ENCODE measurements at regions not wholly inside any gene's neighbourhood (a gene's known extent, or its start where the extent isn't known, plus 50 kb on each side); places are given as distances from the start of the nearest gene placed in this dataset.

DNA sequence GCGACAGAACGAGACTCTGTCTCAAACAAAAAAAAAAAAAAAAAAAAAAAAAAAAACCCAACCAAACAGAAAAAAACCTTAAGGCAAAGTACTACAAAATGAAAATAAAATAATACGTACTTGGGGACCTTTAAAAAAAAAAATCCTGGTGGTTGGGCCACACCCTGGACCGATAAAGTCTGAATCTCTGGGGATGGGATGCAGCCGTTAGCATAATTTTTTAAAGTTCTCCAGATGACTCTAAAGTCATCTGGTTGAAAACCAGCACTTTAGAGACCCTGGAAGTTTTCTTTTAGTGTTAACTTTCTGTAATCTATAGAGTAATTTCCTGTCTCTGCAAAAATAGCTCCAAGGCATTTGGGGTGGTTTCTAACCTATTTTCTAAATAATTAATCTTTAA, 142.9 kb upstream of the SALL4 start:
- TF ChIP-seq ZFP30 (CRISPR knock-in tag; IDR thresholded peaks at IDR 0.05) (no peak), RARB (CRISPR knock-in tag; IDR thresholded peaks at IDR 0.05) (no peak), PATZ1 (CRISPR knock-in tag; IDR thresholded peaks at IDR 0.05; ENCODE audit: borderline replicate concordance) (no peak), ZFP3 (CRISPR knock-in tag; IDR thresholded peaks at IDR 0.05) (no peak), TOX (CRISPR knock-in tag; IDR thresholded peaks at IDR 0.05; ENCODE audit: borderline replicate concordance) (no peak), ARNTL (CRISPR knock-in tag; IDR thresholded peaks at IDR 0.05; ENCODE audit: borderline replicate concordance, low read depth) (no peak), OSR1 (CRISPR knock-in tag; IDR thresholded peaks at IDR 0.05) (no peak)
- TF ChIP-seq, protein P1, sequence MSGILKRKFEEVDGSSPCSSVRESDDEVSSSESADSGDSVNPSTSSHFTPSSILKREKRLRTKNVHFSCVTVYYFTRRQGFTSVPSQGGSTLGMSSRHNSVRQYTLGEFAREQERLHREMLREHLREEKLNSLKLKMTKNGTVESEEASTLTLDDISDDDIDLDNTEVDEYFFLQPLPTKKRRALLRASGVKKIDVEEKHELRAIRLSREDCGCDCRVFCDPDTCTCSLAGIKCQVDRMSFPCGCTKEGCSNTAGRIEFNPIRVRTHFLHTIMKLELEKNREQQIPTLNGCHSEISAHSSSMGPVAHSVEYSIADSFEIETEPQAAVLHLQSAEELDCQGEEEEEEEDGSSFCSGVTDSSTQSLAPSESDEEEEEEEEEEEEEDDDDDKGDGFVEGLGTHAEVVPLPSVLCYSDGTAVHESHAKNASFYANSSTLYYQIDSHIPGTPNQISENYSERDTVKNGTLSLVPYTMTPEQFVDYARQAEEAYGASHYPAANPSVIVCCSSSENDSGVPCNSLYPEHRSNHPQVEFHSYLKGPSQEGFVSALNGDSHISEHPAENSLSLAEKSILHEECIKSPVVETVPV (CRISPR knock-in tag; IDR thresholded peaks at IDR 0.05), result no peak

All from SK-N-SH treated with all-trans-retinoic acid at 6 μM for 48 hours (cell line).